Renal cortical epithelial cell (primary cell): ENCODE measurements at regions not wholly inside any gene's neighbourhood (a gene's known extent, or its start where the extent isn't known, plus 50 kb on each side); places are given as distances from the start of the nearest gene placed in this dataset.

Source experiments
- DNase-seq: peaks from one replicate; pipeline ENCODE4 v3.0.0-alpha.2; 2011; ENCODE audit warnings: low read depth

GRCh38 chr12:77352946-77353345 lies 287.6 kb upstream of the E2F7 start:
- no peak for DNase-seq

GRCh38 chr12:77351860-77352259 lies 286.5 kb upstream of the E2F7 start:
- DNase-seq, result no peak

- DNase-seq, result peak; percentile 13
Observed at GRCh38 chr12:77349689-77350370, 284.5 kb upstream of the E2F7 start.

GRCh38 chr12:77347017-77347416 lies 281.6 kb upstream of the E2F7 start:
- DNase-seq, result no peak

GRCh38 chr12:77345336-77345735 lies 280.0 kb upstream of the E2F7 start:
- no peak for DNase-seq

GRCh38 chr12:77344651-77345050 lies 279.3 kb upstream of the E2F7 start:
- DNase-seq, result no peak

- no peak for DNase-seq
Observed at GRCh38 chr12:77343291-77343690, 277.9 kb upstream of the E2F7 start.

- DNase-seq, result no peak
Observed at GRCh38 chr12:77342253-77342652, 276.9 kb upstream of the E2F7 start.

- DNase-seq, result no peak
Observed at GRCh38 chr12:77339610-77340009, 274.2 kb upstream of the E2F7 start.

GRCh38 chr12:77337362-77337761 lies 272.0 kb upstream of the E2F7 start:
- DNase-seq, result no peak

GRCh38 chr12:77334806-77335205 lies 269.4 kb upstream of the E2F7 start:
- DNase-seq, result no peak

- no peak for DNase-seq
Observed at GRCh38 chr12:77328326-77328725, 263.0 kb upstream of the E2F7 start.

- DNase-seq, result no peak
Observed at GRCh38 chr12:77325511-77326236, 260.3 kb upstream of the E2F7 start.

- peak; percentile 18 for DNase-seq
Observed at GRCh38 chr12:77324763-77325468, 259.5 kb upstream of the E2F7 start.

GRCh38 chr12:77324416-77324762 lies 259.0 kb upstream of the E2F7 start:
- DNase-seq, result no peak

GRCh38 chr12:77323788-77324415 lies 258.5 kb upstream of the E2F7 start:
- DNase-seq, result no peak

- DNase-seq, result no peak
Observed at GRCh38 chr12:77319166-77319565, 253.8 kb upstream of the E2F7 start.

GRCh38 chr12:77315407-77315806 lies 250.0 kb upstream of the E2F7 start:
- DNase-seq, result no peak

- DNase-seq, result no peak
Observed at GRCh38 chr12:77314378-77315052, 249.1 kb upstream of the E2F7 start.

GRCh38 chr12:77308056-77308455 lies 242.7 kb upstream of the E2F7 start:
- DNase-seq, result no peak

GRCh38 chr12:77300811-77301210 lies 235.4 kb upstream of the E2F7 start:
- no peak for DNase-seq
